GM12875 (cell line): ENCODE measurements at regions not wholly inside any gene's neighbourhood (a gene's known extent, or its start where the extent isn't known, plus 50 kb on each side); places are given as distances from the start of the nearest gene placed in this dataset.

ENCODE experiments used
- H3K4me3 ChIP-seq: one replicate; pipeline ENCODE4 v1.5.1; 2011; ENCODE audit warnings: low read depth, low read length, control low read depth
- CTCF ChIP-seq: IDR thresholded peaks from 2 replicates; pipeline ENCODE4 v1.5.1; 2011; ENCODE audit warnings: low read depth, mild to moderate bottlenecking, control low read depth, inconsistent platforms, low read length, moderate library complexity, borderline replicate concordance; ENCODE audit not compliant: insufficient read depth

GRCh38 chr5:62742207-62742606, 163.6 kb downstream of the LRRC70 start:
- no peak overlapping the region for H3K4me3 ChIP-seq
- TF ChIP-seq CTCF = no peak

GRCh38 chr5:62741761-62742160, 163.1 kb downstream of the LRRC70 start:
- TF ChIP-seq CTCF = no peak
- H3K4me3 ChIP-seq = no peak overlapping the region

- H3K4me3 ChIP-seq = no peak overlapping the region
- TF ChIP-seq CTCF = no peak
Measured at GRCh38 chr5:62737766-62738165, 159.1 kb downstream of the LRRC70 start.

DNA sequence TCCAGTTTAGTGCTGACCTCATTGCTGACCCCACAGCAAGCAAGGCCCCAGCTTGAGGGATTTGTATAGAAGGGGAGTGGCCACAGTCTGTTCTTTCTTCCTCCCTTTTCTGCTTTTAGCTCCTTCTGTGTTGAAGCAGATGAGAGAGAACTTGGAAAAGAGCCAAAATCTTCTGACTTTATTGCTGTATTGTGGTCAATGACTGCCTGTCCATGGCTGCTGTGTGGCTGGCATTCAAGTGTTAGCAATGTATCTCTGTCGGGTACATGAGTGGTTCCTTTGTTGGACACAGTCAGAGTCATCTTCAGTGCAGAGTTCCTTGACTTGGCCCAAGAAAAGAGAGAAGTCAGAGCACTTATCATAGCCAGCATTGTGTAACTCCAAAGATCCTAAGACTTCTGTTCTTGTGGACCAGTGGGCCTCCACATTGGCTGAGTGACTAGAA, 154.1 kb downstream of the LRRC70 start:
- TF ChIP-seq CTCF = no peak
- H3K4me3 ChIP-seq = no peak overlapping the region

DNA sequence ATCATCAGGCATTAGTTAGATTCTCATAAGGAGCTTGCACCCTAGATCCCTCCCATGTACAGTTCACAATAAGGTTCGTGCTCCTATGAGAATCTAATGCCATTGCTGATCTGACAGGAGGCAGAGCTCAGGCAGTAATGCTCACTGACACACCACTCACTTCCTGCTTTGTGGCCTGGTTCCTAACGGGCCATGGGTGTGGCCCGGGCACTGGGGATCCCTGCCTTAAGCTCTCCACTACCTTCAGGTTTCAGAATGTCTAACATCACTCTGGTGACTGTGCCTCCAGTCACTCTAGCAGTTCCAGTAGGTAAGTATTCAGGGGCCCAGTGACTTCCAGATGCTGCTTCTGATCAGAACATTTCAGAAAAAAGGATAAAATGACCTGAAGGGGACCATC, 152.4 kb downstream of the LRRC70 start:
- no peak overlapping the region for H3K4me3 ChIP-seq
- no peak for TF ChIP-seq CTCF

GRCh38 chr5:62729675-62730074, 151.1 kb downstream of the LRRC70 start:
- no peak for TF ChIP-seq CTCF
- H3K4me3 ChIP-seq = no peak overlapping the region

DNA sequence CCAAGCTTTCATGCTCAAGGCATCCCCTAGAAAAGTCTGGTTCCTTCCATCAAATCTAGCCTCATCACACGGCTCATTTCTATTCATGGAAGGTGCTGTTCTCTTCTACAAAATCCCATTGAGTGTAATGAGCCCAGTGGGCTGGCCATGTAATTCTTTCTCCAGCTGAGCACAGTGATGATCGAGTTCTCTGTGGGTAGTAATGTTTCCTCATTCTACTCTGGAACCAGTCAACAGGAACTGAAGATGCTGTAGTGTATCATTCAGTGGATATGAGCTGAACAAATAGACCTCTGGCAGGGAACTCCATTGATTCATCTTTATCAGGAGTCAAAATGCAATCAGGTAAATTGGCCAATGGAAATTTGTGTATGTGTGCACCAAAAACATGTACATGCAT, 149.2 kb downstream of the LRRC70 start:
- no peak for TF ChIP-seq CTCF
- no peak overlapping the region for H3K4me3 ChIP-seq
